ENCODE measurements at regions not wholly inside any gene's neighbourhood (a gene's known extent, or its start where the extent isn't known, plus 50 kb on each side); places are given as distances from the start of the nearest gene placed in this dataset.

DNA sequence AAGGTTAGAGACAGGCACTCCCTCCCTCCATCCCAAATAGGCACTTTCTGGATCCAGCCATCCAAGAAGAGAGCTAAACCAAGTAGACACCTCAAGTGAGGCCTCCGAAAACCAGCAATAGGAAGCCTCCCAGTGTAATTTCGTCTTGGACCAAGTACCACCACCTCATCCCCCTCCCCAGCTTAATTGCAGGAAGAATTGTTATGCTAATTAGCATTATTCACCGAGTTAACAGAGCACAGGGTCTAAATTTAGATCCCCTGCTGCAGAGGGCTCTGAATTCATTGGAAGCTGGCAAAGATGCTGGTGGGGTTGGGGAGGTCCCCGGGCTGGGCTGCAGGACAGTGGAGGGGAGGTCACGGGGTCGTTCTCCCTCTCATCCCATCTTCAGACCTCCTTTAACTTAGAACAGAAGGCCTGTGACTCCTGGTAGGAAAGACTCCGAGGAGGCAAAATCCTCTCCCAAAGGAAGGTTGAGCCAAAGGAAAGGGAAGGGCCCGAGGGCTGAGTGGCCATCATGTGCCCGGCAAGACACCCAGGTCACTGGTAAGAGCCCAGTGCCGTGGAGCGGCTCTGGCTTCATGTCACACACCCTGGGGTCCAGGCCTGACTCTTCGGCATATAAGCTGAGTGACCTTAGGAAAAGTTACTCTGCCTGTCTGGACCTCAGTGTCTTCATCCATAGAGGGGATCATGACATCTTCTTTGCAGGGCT lies 209.2 kb upstream of the GRIK3 start:
- DNase-seq = no peak

DNA sequence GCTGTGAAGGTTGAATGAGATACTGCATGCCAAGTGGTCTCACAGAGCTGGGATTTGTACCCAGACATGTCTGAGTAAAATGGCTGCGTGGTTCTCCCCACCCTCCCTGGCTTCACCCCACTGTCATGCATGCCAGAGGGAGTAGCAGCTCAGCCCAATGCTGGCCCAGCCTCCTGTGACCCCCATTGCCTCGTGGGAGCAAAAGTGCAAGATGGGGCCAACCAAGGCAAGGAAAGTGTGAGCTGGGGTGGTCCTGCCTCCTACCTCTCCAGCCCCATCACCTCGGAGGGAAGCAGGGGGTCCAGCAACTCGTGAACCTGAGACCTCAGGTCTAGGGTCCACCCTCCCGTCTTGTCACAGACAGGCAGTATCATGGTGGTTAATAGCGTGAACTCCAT lies 209.8 kb upstream of the GRIK3 start:
- no peak for DNase-seq

DNA sequence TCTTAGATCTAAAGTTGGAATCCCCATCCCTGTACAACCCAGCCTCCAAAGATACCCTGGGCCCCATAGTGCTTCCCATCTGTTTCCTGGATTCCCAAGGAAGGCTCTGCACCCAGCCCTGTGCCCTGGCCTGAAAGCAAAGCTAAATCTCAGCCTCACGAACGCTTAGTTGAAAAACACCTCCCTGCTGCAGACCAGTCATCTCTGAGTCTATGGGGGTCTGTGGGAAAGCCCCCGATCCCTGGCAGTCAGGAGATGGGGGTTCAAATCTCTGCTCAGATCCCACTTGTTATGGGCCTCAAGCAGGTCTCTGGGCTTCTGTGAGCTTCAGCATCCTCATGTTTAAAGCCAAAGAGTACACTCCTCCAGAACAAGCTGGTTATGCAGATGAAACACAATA lies 210.5 kb upstream of the GRIK3 start:
- DNase-seq = no peak

DNA sequence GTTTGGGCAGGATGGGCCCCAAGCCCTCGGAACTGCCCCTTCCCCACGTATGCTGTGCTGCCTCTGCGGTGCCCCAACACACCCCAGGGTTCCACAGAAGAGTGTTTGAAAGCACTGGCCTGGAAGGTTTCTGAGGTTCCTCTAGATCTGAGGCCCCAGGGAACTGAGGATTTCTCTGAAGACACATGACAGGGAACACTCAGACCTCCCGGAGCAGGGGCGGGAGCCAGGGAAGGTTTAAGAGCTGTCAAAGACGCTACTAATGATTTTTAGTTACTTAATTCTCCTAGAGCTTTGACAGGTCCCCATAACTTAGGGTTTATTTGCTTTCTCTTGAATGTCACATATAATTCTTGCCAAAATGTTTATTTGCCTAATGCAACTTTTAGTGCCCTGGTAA lies 212.3 kb upstream of the GRIK3 start:
- DNase-seq = no peak

DNA sequence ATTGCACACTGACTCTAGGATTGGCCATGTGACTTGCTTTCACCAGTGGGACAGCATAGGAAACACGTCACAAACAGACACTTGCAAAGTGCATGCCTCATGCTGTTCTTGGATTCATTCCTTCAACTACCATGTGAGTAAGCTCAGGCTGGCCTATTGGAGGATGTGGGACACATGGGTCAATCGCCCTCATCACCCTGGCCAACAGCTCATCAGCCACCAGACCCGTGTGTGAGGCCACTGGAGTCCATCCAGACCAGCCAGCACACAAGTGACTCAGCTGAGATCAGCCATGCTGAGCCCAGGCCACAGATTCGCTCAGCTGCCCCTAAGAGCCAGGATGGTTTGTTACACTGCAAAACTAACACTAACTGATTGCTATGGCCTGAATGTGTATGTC lies 216.1 kb upstream of the GRIK3 start:
- no peak for DNase-seq

DNA sequence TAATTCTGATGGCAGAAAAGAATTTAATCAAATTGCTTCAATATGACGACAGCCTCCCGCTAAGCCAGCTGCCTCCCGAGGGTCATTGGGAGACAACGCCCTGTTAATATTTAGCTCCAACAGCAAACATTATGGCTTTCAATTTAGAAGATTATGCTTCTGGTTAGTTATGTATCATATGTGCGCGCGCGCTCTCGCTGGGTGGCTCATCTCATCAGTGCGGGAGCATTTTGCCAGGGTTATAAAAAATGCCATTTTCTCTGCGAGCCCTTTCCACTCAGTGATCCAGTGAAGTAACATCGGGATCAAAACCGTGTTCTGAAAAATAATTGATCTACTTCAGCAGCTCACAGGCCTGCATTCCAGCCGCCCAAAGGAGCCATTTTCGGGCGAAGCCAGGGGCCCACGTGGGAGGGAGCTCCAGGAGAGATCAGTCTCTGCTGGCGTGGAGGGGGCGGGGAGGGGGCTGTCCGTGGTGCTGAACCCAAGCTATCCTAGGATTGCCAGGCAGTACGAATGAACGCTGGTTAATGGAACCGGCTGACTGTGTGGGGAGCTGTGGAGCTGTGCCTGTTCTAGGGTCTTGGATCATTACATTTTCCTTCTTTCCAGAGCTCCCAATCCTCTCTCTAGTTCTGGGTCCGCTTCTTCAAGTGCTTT lies 219.1 kb upstream of the ZC3H12A start:
- no peak for DNase-seq

DNA sequence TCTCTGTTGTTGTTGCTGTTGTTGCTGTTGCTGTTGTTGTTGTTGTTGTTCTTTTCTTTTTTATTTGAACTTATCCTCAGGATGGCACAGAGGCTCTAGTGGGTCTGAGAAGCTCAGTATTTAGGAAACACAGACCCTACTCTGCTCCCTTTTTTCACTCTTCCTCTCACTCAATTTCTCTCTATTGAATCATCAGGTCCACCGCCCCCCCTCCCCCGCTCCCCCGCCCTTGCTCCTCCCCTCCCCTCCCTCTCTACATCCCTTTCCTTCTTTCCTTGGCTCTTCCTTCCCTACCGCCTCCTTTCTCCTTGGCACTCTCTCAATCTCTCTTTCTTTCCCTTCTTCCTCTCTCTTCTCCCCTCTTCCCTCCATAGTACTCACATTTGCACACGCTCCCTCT lies 218.5 kb upstream of the ZC3H12A start:
- no peak for DNase-seq

DNA sequence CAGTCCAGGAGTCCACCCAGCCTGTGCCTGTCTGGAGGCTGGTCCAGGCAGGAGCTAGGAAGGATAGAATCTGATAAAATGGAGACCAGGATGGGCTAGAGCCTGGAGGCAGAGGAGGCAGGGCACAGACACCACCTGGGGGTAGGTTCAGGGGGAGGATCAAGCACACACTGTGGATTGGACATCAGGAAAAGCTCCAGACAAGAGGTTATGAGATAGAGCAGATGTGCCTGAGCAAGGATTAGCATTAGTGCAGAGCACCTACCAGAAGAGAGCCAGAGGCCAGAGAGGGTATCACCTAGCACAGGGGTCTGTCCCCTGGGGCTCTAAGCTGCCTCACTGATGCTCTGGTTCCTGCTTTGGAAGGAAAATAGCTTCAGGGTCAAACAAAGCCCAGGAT lies 216.7 kb upstream of the ZC3H12A start:
- DNase-seq = no peak

DNA sequence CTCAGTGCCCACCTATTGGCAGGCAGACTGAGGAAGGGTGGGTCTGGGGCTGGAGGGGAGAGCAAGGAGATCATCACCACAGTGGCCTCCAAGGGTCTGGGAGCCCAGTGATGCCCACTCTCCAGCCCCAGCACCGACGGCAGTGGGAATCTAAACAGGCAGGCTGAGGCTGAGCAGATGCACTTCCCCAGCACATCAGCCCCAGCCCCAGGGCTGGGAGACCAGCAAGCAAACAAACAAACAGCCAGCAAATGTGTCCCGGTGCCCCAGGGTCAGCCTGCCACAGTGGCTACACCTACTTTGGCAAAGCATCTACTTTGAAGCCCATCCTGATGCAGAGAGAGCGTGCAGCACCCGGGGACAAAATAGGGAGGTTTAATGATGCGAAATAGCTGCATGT lies 216.3 kb upstream of the ZC3H12A start:
- no peak for DNase-seq

DNA sequence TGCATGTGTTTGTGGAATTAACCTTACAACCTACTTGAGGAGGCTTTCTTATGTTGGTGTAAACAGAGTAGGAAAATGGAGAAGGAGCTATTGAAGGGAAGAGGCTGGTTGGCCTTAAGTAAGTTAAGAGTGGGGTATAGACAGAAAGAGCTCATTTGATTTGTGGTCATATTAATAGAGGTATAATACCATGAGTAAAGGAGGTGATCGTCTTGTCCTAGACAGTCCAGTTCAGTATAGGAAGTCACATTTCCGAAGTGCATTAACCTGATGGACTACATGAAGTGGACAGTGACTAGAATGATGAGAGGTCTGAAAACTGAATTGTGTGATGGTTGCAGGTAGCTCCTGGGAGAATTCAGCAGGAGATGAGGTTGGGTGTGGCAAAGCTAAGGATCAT lies 215.4 kb upstream of the ZC3H12A start:
- DNase-seq = no peak

DNA sequence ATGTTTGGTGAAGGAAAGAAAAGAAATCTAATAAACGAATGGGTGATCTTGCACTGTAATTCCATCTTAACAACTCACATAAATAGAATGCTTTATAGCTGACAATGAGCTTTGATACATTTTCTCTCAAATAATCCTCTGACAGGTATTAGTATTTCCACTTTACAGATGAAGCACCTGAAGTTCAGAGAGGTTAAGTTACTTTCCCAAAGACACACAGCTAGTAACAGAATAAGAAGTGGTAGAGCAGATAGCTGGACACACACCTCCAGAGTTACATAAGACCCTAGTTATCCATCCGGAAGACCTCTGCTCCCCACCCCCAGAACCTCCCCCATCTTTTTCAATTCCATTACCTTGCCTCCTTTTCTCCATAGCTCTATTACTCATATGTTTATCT lies 213.3 kb upstream of the ZC3H12A start:
- no peak for DNase-seq

DNA sequence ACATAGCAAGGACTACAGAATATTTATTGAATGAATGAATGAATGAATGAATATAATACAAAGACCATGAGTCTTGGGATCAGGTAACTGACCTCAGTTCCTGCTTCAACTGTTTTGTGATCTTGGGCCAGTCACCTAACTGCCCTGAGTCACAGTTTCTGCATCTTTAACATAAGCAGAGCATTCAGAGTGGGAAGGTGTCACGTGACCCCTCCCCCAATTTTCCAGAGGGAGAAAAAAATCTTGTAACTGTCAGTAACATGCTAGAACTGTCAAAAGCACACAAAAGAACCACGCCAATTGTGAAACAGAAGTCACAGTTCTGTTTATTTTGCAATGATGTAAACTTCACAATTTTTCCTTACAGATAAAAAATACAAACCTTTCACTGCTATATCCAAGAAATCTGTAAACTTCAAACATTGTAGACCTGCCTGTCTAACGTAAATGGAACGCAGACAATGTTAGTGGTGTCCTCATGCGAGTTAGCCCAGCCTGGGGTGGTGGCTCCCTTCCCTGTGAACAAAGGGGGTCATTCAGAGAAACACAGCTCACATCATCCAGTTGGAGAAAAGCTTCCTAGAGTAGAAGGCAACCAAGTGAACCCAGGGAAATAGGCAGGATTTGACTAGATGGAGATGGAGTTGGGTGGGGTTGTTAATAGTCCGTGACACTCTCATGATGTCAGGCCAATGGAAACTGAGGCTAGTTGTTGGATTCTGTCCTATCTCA lies 211.8 kb upstream of the ZC3H12A start:
- DNase-seq = no peak

DNA sequence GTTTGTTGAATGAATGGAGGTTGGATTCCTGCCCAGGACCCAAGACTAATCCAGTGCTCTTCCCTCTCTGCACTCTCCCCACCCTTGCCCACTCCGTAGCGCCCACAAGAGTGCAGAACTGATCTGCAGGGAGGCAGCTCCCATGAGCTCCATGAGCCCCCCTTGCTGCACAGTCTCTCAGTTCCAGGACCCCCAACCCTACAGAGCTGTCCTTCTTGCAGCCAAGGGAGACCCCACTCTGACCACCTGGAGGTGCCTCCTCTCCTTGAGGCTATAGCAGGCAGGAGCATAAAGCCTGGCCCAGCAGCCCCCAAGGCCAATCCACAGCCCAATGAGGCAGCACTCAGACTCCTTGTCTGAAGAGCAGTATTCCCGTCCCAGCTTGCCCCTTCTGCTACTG lies 209.2 kb upstream of the ZC3H12A start:
- DNase-seq = no peak

DNA sequence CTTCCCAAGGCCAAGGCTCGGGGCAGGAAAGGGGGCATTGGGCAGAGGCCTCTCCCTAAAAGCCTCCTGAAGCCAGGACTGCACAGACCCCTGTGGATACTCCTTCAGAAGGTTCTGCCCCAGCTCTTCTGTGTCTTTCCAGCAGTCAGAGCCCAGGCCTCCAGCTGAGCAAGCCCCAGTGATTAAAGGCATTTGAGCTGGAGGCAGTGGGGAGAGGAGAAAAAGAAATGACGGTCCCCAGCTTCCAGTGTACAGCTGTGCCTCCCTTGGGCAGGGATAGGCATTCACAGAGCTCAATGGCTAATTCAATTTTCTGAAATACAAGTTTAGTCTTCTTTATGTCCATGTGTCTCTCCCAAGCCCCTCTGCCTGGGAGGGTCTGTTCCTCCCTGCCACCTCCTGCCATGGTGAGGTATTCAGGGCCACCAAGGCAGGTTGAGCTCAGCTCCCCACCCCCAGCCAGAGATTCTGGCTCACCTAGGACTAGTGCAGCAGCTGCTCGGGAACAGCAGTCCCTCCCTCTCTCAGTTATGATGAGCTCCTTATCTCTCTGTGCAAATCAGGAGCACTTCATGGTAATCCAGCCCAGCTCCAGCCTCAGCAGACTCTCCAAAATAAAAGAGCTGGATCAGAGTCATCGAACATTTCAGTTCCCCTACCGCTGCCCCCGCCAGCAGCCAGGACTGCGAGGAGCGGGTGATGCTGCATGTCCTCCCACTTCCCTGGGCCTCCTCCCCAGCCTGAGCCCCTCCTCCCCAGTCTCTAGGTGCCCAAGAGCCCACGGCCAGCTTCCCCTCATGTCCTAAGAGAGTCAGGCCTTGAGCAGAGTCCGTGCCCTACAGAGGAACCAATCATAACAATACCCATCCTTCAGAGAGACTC lies 208.4 kb upstream of the ZC3H12A start:
- no peak for DNase-seq

DNA sequence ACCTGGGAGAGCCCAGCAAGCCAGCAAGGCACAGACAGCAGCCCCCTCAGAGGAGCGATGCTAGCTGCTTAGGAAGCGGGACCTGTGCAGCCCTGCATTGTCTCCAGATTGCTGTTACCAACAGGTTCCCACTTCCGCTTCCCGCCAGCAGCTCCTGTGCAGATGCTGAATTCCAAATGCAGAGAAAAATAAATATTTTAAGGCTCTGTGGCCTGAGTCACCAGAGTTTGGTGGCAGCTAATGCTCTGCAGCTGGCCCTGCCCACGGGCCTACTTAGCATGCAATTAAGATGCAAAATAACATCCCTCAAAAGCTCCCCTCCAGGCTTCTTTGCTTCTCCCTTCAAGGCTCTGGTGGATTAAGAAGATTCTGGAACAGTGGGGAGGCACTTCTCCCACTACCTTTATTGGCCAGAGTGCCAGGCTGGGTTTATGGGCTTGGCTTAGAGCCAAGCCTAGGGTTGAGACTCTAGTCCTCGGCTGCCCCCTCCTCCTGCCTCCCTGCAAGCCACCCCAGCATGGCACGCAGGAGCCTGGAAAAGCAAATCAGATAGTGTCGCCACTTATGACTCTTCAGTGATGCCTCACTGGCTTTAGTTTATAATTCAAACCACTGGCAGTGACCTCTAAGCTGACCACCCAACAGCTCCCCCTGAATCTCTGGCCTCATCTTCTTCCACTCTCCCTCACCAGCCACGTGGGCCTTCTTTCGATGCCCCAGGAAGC lies 207.1 kb upstream of the ZC3H12A start:
- no peak for DNase-seq

DNA sequence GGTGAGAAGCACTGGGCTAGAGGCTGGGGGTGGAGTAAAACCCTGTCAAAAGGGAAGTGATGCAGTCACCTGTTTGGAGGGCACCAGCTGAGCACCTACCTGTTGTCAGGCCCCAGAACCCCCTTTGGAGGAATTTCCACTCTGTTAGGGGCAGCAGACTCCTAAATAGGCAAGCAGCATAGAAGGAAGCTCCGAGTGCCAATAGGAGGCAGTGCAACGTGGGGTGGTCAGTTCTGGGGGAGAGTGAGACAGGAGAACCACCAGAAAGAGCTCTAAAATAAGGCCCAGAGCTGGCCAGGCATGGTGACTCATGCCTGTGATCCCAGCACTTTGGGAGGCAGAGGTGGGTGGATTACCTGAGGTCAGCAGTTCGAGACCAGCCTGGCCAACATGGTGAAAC lies 203.7 kb upstream of the ZC3H12A start:
- DNase-seq = no peak

DNA sequence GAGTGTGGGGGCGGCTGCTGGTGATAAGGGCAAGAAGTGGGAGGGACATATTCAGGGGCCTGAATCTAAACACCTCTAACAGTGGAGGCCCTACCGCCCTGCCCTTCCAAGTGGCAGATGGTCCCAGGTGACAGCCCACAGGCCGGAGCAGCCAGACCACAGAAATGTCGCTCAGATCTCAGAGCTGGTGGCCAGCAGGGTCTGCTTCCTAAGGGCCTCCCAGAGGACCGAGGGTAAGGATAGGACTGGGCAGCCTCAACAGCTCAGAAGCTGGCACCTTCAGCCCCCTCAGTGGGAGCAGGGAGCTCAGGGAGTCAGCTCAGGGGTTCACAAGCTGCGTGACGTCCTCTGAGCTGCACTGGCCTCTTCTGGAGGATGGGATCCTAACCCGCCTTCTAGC lies 201.8 kb upstream of the ZC3H12A start:
- DNase-seq = no peak

DNA sequence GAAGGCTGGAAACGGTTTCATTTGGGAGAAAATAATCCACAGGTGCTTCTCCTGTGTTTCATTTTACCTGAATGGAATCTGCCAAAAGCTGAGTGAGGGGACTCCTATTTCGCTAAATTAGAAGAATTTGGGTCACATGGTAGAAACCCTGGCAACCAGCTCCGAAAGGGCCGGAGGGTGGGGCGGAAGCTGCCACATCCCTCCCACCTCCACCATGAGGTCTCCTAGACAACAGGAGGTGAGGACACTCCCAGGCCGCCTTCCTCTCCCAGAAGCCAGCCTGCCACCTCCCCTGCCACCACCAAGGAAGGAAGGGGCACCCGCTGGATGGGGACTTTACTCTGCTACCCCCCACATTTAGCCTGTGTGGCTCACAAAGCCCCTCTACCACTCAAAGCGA lies 199.9 kb upstream of the ZC3H12A start:
- DNase-seq = no peak

DNA sequence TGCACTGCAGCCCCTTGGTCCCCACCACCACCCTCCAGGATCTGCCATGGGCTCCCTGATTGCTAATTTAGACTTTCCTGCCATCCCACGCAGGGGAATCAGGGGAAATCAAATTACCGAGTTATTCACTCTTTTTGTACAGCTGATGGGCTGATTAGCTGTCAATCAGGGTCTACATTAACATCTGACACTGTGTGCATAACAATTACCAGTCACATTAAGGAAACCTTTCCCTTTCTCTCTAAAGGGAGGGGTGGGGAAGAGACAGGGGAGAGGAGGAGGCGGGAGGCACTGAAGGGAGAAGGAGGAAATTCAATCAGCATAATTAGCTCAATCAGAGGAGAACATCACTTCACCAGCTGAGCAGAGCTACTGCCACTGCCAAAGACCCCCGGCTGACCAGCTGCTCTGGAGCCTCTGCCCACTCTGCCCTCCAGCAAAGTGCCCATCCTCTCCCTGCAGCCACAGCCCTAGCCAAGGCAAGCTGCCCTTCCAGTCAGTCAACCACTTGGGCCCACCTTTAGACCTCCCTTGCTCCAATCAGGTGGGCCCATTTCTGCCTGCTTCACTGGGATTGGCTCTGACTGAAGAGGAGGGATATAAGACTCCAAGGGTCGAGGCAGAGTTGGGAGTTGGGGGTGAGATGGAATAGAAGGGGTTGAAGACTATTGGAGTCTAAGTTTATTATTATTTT lies 199.3 kb upstream of the ZC3H12A start:
- DNase-seq = no peak

DNA sequence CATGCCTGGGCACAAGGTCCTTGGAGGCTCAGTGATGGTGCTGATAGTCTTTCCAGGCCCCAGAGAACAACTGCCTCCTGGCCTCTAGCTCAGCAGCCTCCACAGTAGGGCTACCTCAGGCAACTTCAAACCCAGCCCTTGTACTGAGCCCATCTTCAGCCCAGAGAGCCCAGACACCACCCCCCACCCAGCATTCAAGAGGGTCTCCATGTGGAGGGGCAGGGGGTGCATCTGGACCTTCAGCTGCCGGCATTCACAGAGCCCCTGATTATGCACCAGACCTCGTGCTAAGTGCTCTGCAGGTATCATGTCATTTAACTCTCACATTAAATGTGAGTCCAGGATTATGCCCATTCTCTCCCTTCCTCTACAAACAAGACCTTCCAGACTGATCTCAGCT lies 197.0 kb upstream of the ZC3H12A start:
- DNase-seq = no peak

DNA sequence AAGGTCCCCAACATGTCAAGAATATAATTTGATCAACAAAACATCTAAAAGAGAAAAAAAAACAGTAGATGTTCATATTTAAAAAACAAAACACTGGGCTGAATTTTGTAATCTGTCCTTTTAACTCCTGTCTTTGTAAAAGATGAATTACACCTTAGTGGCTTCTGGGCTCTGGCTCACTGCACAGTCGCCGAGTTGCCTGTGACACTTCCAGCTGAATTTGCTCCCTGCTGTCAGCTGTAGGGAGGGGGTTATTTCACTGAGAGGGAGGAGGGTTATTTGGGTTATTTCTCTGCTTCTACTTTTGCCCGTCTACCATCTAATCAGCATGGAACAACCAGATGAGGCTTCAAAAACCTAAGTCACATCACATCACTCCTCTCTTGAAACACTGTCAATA lies 193.0 kb upstream of the ZC3H12A start:
- DNase-seq = no peak

DNA sequence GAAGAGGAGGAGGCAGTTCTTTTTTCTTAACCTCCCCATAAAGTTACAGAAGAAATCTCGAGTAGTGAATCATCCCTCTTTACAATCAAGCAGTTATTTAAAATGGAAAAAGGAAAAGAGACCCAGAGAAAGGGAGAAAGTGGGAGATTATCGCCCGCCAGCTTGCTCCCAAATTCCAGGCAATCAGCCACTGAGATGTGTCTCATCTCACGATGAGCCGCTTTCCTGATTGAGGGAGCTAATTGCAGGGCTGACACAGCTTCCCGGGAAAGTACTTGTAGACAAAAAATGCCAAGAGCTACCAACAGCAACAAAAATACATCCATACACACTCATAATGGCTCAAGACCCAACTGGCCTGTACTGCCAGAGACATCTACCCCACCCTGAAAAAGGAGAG lies 191.6 kb upstream of the ZC3H12A start:
- DNase-seq = no peak

Measured in NCI-H2107 (cell line).